ENCODE measurements at regions not wholly inside any gene's neighbourhood (a gene's known extent, or its start where the extent isn't known, plus 50 kb on each side); places are given as distances from the start of the nearest gene placed in this dataset.
"Not testable (repeated sequence)": the region's sequence is repeated elsewhere in the genome, so short reads cannot be mapped to it uniquely, and the experiment has no call there.

GRCh38 chr13:48810013-48810412 lies 156.3 kb downstream of the CYSLTR2 start:
- no peak for DNase-seq

GRCh38 chr13:48813518-48813917 lies 159.8 kb downstream of the CYSLTR2 start:
- DNase-seq = no peak

GRCh38 chr13:48816700-48817099 lies 159.0 kb upstream of the FNDC3A start:
- no peak for DNase-seq

GRCh38 chr13:48817166-48817802 lies 158.4 kb upstream of the FNDC3A start:
- no peak for DNase-seq

- peak; percentile 54 for DNase-seq
Observed at GRCh38 chr13:48818495-48819356, 157.0 kb upstream of the FNDC3A start.

- DNase-seq = no peak
Observed at GRCh38 chr13:48819376-48819775, 156.3 kb upstream of the FNDC3A start.

- no peak for DNase-seq
Observed at GRCh38 chr13:48819899-48820298, 155.8 kb upstream of the FNDC3A start.

- not testable (repeated sequence) for DNase-seq
Observed at GRCh38 chr13:48823526-48823925, 152.2 kb upstream of the FNDC3A start.

- DNase-seq = no peak
Observed at GRCh38 chr13:48826039-48826438, 149.7 kb upstream of the FNDC3A start.

GRCh38 chr13:48826922-48827454 lies 148.7 kb upstream of the FNDC3A start:
- DNase-seq = not testable (repeated sequence)

- no peak for DNase-seq
Observed at GRCh38 chr13:48827709-48828108, 148.0 kb upstream of the FNDC3A start.

GRCh38 chr13:48828962-48829411 lies 146.7 kb upstream of the FNDC3A start:
- peak; percentile 70 for DNase-seq

- DNase-seq = no peak
Observed at GRCh38 chr13:48829536-48829935, 146.2 kb upstream of the FNDC3A start.

GRCh38 chr13:48831248-48831647 lies 144.5 kb upstream of the FNDC3A start:
- DNase-seq = no peak

- no peak for DNase-seq
Observed at GRCh38 chr13:48833412-48833811, 142.3 kb upstream of the FNDC3A start.

GRCh38 chr13:48835326-48835725 lies 140.4 kb upstream of the FNDC3A start:
- not testable (repeated sequence) for DNase-seq

GRCh38 chr13:48838193-48838973 lies 137.3 kb upstream of the FNDC3A start:
- DNase-seq = no peak

- DNase-seq = no peak
Observed at GRCh38 chr13:48839171-48839570, 136.5 kb upstream of the FNDC3A start.

- DNase-seq = no peak
Observed at GRCh38 chr13:48840366-48840765, 135.3 kb upstream of the FNDC3A start.

- DNase-seq = no peak
Observed at GRCh38 chr13:48842316-48842715, 133.4 kb upstream of the FNDC3A start.

GRCh38 chr13:48843630-48844380 lies 131.9 kb upstream of the FNDC3A start:
- no peak for DNase-seq

- DNase-seq = no peak
Observed at GRCh38 chr13:48844676-48845075, 131.0 kb upstream of the FNDC3A start.
